Left forelimb (tissue), 1 donor: ENCODE measurements at regions not wholly inside any gene's neighbourhood (a gene's known extent, or its start where the extent isn't known, plus 50 kb on each side); places are given as distances from the start of the nearest gene placed in this dataset.
"Not testable (repeated sequence)": the region's sequence is repeated elsewhere in the genome, so short reads cannot be mapped to it uniquely, and the experiment has no call there.

Source experiments
- DNase-seq: peaks from one replicate; pipeline ENCODE4 v3.0.0-alpha.2; 2018; ENCODE audit warnings: low spot score

DNA sequence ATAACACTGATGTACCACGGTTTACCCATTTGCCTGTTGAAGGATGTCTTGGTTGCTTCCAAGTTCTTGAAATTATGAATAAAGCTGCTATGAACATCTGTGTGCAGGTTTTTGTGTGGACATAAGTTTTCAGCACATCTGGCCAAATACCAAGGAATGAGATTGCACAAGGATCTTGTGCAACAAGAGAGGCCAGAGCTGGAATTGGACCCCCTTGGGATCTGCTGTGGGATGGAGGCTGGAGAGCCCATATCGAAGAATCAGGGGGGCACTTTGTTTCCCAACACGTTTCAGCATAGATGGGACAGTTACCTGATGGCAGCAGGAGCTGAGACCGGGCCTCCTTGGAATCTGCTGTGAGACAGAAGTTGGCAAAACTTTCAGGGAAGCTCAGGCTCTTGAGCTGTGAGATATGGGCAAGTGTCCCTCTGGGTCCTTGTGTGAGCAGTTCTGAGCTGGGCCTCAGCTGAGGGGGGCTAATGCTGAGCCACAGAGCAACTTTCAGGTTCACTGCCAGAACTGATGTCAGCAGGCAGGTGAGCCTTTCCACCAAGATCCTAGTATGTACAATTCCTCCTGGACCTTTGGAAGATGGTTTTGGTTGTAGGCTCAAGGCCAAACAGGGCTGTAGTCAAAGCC, 115.2 kb upstream of the RAB18 start:
- no peak for DNase-seq

GRCh38 chr10:27383595-27384542, 120.2 kb upstream of the RAB18 start:
- DNase-seq, result no peak

DNA sequence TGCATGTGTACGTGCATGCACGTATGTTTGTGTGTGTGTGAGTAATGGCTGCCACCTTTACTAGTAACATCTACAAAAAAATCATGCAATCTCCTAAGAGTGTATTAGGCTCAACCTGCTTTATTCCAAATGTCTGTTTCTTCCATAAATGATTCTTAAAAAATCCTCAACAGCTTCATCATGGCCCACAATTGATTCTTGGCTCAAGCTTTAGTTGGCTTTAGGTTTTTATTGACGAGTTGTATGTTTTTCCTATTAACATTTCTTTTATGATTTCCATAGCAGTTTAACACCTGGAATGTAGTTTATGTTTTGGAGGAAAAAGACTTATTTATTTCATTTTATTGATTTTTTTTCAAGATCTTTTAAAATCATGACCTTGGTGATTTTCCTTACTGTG, 121.9 kb upstream of the RAB18 start:
- DNase-seq, result no peak

DNA sequence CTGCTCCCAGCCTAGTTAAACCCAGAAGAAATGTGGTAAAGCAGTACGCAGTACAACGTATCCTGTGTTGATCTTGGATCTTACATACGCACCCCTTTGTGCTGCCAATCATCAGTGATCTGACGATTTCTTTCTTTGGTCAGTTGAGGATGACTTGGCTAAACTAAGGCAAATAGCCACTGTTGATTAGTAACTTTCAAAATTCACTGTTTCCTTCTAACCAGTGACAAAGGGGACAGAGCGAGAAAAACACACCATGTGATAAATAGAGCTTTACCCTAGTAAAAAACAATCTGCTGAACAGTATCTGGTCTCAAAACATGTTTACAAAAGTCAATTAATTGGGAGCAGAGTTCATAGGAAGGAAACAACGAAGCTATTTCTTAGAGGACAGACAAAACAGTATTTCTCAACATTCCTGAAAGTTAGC, 123.2 kb upstream of the RAB18 start:
- no peak for DNase-seq

DNA sequence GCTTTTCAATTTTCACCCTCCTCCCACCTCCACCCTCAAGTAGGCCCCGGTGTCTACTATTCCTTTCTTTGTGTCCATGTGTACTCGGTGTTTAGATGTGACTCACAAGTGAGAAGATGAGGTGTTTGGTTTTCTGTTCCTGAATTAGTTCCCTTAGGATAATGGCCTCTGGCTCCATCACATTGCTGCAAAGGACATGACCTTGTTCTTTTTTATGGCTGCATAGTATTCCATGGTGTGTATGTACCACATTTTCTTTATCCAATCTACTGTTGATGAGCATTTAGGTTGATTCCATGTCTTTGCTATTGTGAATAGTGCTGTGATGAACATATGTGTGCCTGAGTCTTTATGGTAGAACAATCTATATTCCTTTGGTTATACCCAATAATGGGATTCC, 125.1 kb upstream of the RAB18 start:
- not testable (repeated sequence) for DNase-seq

DNA sequence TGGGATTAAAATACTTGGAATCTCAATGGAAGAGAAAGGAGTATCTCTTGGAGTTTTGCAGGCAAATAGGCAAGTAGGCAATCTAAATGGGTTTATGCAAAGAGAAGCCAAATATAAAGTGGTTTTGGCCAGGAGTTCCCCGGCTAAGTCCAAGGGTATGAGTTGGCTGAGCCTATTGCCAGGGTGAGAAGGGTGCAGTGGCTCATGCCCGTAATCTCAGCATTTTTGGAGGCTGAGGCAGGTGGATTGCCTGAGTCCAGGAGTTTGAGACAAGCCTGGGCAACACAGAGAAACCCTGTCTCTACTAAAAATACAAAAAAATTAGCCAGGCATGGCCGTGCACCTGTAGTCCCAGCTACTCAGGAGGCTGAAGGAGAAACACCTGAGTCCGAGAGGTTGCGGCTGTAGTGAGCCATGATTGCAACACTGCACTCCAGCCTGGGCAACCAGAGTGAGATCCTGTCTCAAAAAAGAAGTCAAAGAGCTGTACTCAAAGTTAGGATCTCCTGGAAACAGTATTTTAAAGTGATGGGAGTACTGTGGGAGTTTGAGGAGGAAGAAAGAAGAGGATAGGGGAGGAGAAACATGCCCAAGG, 130.4 kb upstream of the RAB18 start:
- no peak for DNase-seq

- no peak for DNase-seq
Observed at GRCh38 chr10:27372095-27372494, 131.5 kb upstream of the ACBD5 start.

DNA sequence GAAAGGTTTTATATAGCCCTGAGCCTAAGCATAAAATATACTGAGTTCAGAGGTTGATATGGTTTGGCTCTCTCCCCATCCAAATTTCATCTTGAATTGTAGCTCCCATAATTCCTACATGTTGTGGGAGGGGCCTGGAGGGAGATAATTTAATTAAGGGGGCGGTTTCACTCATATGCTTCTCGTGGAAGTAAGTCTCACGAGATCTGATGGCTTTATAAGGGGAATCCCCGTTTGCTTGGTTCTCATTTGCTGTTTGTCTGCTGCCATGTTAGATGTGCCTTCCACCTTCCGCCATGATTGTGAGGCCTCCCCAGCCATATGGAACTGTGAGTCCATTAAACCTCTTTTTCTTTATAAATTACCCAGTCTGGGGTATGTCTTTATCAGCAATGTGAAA, 130.8 kb upstream of the ACBD5 start:
- not testable (repeated sequence) for DNase-seq

DNA sequence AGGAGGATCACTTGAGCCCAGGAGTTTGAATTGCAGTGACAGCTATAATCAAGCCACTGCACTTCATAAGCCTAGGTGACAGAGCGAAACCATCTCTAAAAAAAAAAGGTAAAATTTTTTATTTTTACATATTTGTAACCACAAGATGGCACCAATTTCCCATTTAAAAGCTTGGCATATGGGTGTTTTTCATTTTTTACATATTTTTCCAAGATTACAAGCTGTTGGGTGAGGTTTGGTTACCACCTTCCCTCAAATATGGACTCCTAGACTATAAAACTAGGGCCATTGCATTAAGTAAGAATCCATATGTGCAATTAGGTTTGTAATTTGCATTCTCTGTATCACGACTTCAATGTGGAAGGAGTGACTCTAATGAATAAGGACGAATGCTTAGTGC, 129.3 kb upstream of the ACBD5 start:
- DNase-seq, result no peak

- no peak for DNase-seq
Observed at GRCh38 chr10:27368706-27369105, 128.1 kb upstream of the ACBD5 start.

DNA sequence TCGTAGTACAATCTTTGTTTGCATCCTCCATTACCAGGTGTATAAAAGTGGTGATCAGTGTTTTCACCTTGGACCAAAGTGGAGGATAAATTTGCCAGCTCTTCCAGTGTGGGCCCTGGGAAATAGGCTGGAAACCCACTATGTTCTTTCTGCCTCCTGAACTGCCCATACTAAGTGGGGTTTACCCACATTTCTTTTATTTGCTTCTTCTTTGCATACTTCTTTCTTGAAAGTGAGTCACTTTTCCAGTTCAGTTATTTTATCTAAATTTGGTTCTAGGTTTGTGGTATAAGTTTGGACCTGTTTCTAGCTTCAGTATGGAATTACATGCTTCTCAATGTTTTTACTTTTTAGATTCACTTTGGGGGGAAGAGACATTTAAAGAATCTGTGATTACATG, 126.2 kb upstream of the ACBD5 start:
- no peak for DNase-seq

DNA sequence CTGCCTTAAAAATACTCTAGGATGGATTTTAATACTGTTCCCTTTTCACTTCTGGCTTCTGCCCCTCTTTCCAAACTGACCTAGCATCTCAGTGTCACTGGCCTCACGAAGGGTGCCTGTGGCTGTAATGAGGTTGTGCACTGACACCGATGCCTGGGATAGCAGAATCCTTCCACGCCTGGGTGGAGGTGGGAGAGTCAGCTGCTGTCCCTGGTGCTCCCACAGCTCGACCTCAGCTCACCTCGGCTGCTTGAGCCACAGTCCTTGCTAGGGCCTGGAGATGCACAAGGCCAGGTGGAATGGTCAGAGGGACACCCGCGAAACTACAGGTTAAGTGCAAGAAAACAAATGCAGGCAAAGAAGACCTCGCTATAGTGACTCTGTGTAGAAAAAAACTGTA, 123.4 kb upstream of the ACBD5 start:
- no peak for DNase-seq

- DNase-seq, result no peak
Observed at GRCh38 chr10:27360581-27361172, 120.1 kb upstream of the ACBD5 start.

GRCh38 chr10:27359792-27360355, 119.3 kb upstream of the ACBD5 start:
- no peak for DNase-seq

DNA sequence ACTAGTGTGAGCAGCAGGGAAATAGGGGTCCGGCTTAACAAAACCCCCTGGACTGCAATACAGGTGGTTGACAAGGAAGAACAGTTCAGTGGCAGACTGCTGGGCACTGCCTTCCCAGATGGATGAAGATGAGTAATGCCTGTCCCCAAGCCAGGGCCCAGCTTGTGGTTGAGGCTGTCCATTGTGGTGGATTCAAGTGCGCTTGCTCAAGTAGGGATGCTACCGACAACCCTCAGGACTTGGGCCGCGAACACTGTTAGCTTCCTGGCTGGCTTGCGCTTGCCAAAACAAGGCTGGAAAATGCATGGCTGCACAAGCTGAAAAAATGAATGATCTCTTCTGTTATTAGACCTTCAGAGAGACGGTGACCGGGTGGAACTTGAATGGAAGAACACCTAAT, 116.1 kb upstream of the ACBD5 start:
- no peak for DNase-seq

GRCh38 chr10:27355918-27356573, 115.4 kb upstream of the ACBD5 start:
- DNase-seq, result no peak

DNA sequence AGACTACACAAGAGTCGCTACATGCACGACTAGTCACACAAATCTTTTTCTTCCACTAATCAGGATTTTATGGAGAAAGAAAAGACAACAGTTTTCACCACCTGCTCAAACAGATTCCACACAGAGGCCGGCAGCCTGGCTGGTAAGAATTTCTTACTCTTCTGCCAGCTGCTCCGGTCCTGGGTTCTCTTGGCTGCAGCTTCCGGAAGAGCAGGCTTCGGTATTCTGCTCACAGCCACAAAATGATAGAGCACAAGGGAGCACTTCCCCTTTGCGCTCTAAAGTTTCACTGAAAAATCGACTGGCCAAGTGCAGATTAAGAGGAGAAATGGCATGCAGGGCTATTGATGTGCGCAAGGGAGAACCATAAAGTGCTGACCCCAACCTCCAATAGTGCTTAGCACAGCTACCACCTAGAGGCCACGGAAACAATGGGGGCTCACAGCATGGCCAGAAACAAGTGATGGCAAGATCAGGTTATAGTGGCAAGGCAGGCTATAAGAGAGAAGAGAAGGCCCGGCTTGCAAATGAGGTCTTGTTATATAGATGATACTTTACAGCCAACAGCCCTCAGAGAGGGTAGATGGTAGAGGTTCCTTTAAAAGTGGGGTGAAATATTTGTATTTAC, 114.2 kb upstream of the ACBD5 start:
- not testable (repeated sequence) for DNase-seq

- DNase-seq, result not testable (repeated sequence)
Observed at GRCh38 chr10:27354100-27354499, 113.5 kb upstream of the ACBD5 start.

DNA sequence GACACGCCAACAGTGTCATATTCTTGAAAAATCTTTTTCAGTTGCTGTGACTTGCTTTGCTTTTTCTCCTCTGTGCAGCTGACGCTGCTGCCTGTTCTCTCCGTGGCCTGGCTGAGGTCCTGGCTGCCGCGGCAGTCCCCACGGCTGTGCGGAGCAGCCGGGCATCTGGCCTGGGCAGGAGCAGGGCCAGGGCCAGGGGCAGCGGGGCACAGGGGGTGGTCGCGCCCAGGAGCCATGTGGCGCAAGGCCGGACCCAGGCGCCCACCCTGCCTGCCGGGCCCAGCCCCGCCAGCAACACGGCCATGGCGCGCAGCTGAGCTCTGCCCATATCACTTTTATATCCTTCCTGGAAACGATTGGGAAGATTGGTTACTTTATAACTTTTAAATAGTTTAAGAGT, 109.4 kb upstream of the ACBD5 start:
- no peak for DNase-seq

- not testable (repeated sequence) for DNase-seq
Observed at GRCh38 chr10:27347827-27348207, 107.2 kb upstream of the ACBD5 start.

DNA sequence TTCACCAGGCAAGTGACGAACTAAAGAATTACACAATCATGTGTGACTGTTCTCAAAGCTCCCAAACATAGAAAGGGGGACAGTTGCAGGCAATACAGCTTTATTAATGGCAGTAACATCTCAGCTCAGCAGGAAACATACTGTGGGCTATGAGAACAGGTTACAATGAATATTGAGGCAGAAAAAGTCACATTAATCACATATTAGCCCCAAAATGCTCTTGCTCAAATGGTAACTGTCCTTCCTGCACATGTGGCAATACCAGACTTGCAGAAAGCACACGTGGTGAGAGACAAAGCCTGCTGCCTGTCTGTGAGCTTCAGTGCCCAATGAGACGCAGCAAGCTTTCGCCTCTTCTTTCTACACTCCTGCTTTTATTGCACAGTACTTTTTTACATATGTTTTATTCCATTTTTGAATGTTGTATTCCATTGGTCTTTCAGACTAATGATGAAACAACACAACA, 104.9 kb upstream of the ACBD5 start:
- no peak for DNase-seq
